ENCODE measurements at regions not wholly inside any gene's neighbourhood (a gene's known extent, or its start where the extent isn't known, plus 50 kb on each side); places are given as distances from the start of the nearest gene placed in this dataset.

GRCh38 chr16:7183768-7184167 lies 148.9 kb upstream of the RBFOX1 start:
- no peak for DNase-seq

GRCh38 chr16:7182510-7183109 lies 150.0 kb upstream of the RBFOX1 start:
- no peak for DNase-seq

- DNase-seq, result no peak
These were observed 154.8 kb upstream of the RBFOX1 start for GRCh38 chr16:7177875-7178274.

DNA sequence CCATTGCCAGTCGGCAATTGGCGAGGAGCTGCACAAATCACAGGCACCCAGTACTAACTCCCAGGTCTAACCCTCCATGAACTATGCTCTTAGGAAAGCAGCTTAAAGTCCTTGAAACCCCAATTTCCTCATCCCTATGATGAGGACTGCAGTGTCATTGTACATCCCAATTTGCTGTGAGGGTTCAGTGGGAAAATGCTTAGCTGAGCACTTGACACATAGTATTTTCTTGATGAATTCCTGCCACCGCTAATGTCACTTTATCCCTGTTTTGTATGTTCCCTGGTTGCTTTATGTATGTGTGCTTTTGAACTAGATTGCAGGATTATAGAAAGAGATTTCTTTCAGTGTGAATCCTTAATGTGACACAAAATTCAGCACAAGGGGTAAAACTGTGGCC lies 161.5 kb upstream of the RBFOX1 start:
- DNase-seq, result no peak

GRCh38 chr16:7167626-7168025 lies 165.0 kb upstream of the RBFOX1 start:
- peak in 1 of 14 donors; percentile 33 for DNase-seq

GRCh38 chr16:7161891-7162290 lies 170.8 kb upstream of the RBFOX1 start:
- DNase-seq, result peak in 1 of 14 donors; percentile 81

DNA sequence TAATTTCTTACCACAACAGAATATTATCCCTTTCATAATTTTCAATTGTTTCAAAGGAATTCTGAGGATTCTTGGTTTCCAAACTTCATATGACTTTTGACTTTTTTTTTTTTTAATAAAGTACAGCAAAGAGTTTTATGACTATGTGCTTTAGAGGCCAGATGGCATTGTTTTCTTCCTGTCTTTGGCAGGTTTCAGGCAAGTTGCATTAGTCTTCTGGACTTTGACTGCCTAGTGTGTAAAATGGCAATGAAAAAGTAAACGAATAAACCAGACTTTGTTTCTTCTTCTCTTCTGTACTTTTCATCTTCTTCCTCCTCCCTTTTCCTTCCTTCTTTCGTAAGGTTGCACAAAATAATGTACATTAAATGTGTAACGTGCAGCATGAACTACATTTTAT lies 172.6 kb upstream of the RBFOX1 start:
- no peak for DNase-seq

GRCh38 chr16:7158481-7158880 lies 174.2 kb upstream of the RBFOX1 start:
- DNase-seq, result no peak

GRCh38 chr16:7150230-7150629 lies 182.4 kb upstream of the RBFOX1 start:
- DNase-seq, result no peak

- DNase-seq, result no peak
These were observed 184.0 kb upstream of the RBFOX1 start for GRCh38 chr16:7148606-7149005.

DNA sequence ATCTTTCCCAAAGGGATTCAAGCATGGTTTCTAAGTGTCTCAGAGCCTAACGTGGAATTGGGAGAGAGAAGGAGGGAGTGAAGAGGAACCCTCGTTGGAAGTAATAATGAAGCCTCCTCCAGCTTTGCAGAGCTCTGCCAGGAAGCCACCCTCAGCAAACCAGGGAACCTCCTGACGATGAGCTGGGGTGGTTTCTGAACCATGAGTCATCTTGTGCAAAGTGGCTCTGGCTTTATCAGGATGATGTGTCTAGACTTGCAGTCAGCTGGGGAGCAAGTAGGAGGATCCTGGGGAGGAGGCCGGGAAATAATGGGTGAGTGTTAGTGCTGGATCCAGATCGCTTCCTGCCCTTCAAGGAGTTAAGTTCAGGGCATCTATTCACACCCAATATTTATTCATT lies 191.7 kb upstream of the RBFOX1 start:
- no peak for DNase-seq

DNA sequence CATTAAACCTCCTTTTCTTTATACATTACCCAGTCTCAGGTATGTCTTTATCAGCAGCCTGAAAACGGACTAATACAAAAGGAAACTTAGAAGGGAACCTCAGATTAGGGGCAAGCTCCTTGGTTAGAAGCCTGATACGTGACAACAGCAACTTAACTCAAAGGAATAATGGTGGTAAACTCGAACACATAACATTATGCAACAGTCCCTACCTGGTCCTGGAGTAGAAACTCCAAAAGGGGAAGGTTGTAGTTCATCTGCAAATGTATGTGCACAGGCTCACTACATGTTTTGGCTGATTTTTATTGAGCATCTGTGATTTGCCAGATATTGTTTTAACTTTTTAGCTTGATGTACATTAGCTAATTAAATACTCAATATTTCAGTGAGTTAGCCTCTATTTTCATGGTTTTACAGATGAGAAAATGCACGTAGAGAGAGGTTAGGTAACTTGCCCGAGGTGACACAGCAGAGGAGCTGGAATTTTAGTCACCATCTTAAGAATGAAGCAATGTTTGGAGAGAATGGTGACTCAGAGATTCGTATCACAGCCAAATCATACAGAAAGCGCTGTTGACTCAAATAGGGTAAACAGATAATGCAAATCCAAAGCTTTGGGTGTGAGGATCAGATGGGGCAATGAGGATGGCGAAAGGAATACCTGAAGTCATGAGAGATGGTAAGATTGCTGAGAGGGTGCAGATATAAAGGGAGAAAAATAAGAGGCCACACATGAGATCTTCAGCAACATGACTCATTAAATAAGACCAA lies 194.9 kb upstream of the RBFOX1 start:
- DNase-seq, result no peak

DNA sequence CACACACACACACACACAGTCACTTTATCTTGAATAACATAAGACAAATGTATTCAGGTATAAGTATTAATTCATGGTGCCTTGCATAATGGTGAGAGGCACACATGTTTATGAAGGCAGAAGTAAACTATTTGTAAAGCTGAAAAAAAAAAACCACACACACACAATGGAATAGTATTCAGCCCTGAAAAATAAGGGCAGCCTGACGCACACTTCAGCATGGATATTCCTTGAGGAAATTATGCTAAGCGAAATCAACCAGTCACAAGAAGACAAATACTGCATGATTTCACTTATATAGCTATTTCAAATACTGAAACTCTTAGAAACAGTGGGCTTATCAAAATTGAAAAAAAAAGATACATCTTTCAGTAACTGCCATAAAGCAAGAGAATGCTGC lies 200.2 kb upstream of the RBFOX1 start:
- DNase-seq, result no peak

DNA sequence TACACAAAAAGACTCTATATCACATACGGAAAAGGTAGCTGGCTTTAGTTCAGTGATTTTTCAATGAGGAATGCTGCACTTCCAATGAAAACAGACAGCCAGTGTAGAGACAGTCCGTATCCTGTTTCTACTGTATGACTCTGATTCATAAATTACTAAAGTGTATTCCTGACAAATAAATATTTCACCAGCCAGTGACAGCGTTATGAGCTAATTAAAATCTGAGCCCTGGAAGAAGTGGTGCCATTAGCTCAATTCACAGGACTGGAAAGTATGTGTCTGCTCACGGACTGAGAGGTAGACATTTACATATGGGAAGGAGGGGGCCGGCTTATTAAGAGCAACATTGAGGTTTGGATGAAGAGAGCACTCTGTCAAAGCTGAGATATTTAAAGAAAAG lies 207.9 kb upstream of the RBFOX1 start:
- DNase-seq, result no peak

GRCh38 chr16:7124242-7124641 lies 208.4 kb upstream of the RBFOX1 start:
- DNase-seq, result no peak

DNA sequence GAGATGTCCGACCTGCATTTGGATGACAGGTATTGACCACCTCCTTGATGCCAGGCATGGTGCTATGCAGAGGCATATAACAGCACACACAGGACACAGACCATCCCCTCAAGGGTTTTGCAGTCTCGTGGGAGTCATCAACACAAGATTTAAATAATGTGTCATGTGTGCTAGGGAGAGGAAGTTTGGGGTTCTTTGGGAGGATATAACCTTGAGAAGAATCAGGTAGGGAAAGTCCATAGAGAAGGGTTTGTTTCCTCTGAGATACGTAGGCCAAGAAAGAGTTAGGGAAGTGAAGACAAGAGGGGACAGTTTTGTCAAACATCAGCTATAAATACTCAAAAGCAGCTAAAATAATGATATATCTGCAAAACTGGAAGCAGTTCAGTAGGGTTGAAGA lies 215.9 kb upstream of the RBFOX1 start:
- no peak for DNase-seq

GRCh38 chr16:7115898-7116297 lies 216.7 kb upstream of the RBFOX1 start:
- DNase-seq, result no peak

GRCh38 chr16:7113949-7114348 lies 218.7 kb upstream of the RBFOX1 start:
- no peak for DNase-seq

GRCh38 chr16:7113395-7113794 lies 219.2 kb upstream of the RBFOX1 start:
- no peak for DNase-seq

DNA sequence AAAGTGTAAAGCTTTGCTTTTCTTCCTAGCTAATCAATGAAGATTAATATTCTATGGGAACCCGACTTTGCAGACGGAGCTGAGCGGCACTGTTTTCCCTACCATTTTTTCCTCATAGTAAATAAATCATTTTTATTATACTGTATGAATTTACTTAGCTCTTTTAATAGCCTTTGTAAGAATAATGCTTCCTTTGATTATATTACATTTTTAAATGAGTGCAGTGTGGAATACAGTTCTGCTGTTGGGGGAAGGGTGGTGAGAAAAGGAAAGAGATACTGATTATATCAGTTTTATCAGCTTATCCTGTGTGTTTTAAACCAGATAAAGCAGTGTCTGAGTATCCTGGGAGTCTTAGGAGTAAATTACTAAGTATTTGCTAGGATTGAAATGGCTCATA lies 221.4 kb upstream of the RBFOX1 start:
- no peak for DNase-seq

- DNase-seq, result no peak
These were observed 225.2 kb upstream of the RBFOX1 start for GRCh38 chr16:7107436-7107835.

DNA sequence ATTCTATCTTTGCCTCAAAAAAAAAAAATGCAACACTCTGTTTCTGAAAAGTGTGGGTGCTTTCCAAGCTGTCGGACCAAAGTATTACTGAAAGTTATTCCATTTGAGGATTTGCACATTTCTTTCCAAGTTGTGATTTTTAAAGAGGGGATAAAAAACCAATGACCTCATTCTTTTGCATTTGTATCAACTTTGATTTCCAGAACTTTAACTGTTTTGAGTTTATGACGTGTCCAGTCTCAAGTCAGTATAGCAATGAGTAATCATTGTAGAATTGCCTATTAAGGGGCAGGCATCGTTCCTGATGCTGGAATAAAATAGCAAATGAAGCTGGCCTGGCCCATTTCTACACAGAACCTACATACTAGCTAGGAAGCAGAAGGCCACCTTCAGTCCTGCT lies 229.6 kb upstream of the RBFOX1 start:
- no peak for DNase-seq

DNA sequence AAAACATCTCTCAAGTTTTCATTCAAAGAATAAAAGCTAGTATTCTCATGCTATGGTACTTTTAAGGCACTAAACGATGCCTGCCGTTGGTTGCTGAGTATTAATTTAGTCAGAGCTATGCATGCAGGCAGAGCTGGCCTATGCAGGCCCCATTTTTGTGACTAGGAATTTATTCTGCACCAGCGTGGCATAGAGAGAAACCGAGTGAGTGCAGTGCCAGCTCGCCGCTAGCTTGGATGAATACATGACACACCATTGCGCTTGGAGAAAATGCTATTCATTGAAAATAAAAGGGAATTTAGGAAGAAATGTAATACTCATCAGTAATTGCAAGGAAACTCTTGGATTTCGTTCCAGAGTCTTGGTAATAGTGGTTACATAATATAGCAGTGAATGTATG lies 231.6 kb upstream of the RBFOX1 start:
- no peak for DNase-seq

- DNase-seq, result no peak
These were observed 235.1 kb upstream of the RBFOX1 start for GRCh38 chr16:7097518-7097917.

- DNase-seq, result no peak
These were observed 239.1 kb upstream of the RBFOX1 start for GRCh38 chr16:7093511-7093910.

All from C1 segment of cervical spinal cord (tissue), 14 donors.